HG02759 (cell line): ENCODE measurements at regions not wholly inside any gene's neighbourhood (a gene's known extent, or its start where the extent isn't known, plus 50 kb on each side); places are given as distances from the start of the nearest gene placed in this dataset.
"Not testable (repeated sequence)": the region's sequence is repeated elsewhere in the genome, so short reads cannot be mapped to it uniquely, and the experiment has no call there.

Experiments
- ATAC-seq: cut with Tn5 transposase; IDR thresholded peaks from one replicate; pipeline ENCODE4 v1.9.1; 2021; ENCODE audit warnings: mild to moderate bottlenecking, moderate library complexity; ENCODE audit not compliant: unreplicated experiment

- ATAC-seq: no peak
Measured at GRCh38 chr16:73116576-73116975, 68.6 kb upstream of the ZFHX3 start.

GRCh38 chr16:73113336-73113735 is 65.4 kb upstream of the ZFHX3 start:
- no peak for ATAC-seq

GRCh38 chr16:73108195-73108963 is 60.5 kb upstream of the ZFHX3 start:
- no peak for ATAC-seq

GRCh38 chr16:73107371-73107770 is 59.4 kb upstream of the ZFHX3 start:
- no peak for ATAC-seq

- no peak for ATAC-seq
Measured at GRCh38 chr16:73106329-73107034, 58.6 kb upstream of the ZFHX3 start.

GRCh38 chr16:73101568-73101967 is 53.6 kb upstream of the ZFHX3 start:
- no peak for ATAC-seq

- ATAC-seq: not testable (repeated sequence)
Measured at GRCh38 chr16:73099601-73100000, 51.7 kb upstream of the ZFHX3 start.
